Transverse colon (tissue), 4 donors: ENCODE measurements at regions not wholly inside any gene's neighbourhood (a gene's known extent, or its start where the extent isn't known, plus 50 kb on each side); places are given as distances from the start of the nearest gene placed in this dataset.
"Not testable (repeated sequence)": the region's sequence is repeated elsewhere in the genome, so short reads cannot be mapped to it uniquely, and the experiment has no call there.

Experiments used
- DNase-seq: peaks from one replicate; pipeline ENCODE4 v3.0.0-alpha.2; 2019
- H3K27ac ChIP-seq, 4 donors: fragments of 200-600 bp; sonication (generic); 2 replicates each; pipeline ENCODE4 v1.5.1; 2016 to 2018; ENCODE audit warnings: inconsistent platforms in 4 of 4
- H3K27me3 ChIP-seq: fragments of 200-600 bp; sonication (generic); 2 replicates; pipeline ENCODE4 v1.5.1; 2017; ENCODE audit warnings: inconsistent platforms
- H3K36me3 ChIP-seq, 4 donors: fragments of 200-600 bp; sonication (generic); 2 replicates each; pipeline ENCODE4 v1.5.1; 2017 to 2019; ENCODE audit warnings: inconsistent platforms in 4 of 4
- H3K4me1 ChIP-seq, 4 donors: fragments of 200-600 bp; sonication (generic); 2 replicates each; pipeline ENCODE4 v1.5.1; 2017 to 2020; ENCODE audit warnings: inconsistent platforms in 4 of 4
- H3K4me3 ChIP-seq, 4 donors: fragments of 200-600 bp; sonication (generic); 1 replicate in 1 of 4; 2 replicates in 3 of 4; pipeline versions ENCODE4 v1.5.1 to v1.6.1; 2017 to 2019; ENCODE audit warnings: inconsistent platforms in 4 of 4
- H3K9me3 ChIP-seq, 2 donors: fragments of 200-600 bp; sonication (generic); 2 replicates each; pipeline ENCODE4 v1.5.1; 2017 to 2019; ENCODE audit warnings: inconsistent platforms in 2 of 2
- EP300 ChIP-seq: sonication (generic); formaldehyde crosslinking; IDR thresholded peaks from one replicate; pipeline ENCODE4 v1.6.1; 2017; ENCODE audit warnings: antibody characterized with exemption, low read depth
- POLR2A ChIP-seq: fragments of 450-650 bp; IDR thresholded peaks from one replicate; pipeline ENCODE4 v1.6.1; 2016; ENCODE audit warnings: antibody characterized with exemption, mild to moderate bottlenecking, moderate library complexity
- POLR2AphosphoS5 ChIP-seq, 3 donors: sonication (generic); formaldehyde crosslinking; IDR thresholded peaks; one replicate each; pipeline ENCODE4 v1.6.1; 2016; ENCODE audit warnings: antibody characterized with exemption in 3 of 3
- WGBS, 2 donors: methylation state at CpG; one replicate each; pipeline ENCODE4 v1.1.5; 2018; ENCODE audit warnings: low coverage in 1 of 2; 5-methylcytosine and 5-hydroxymethylcytosine counted together
- in situ Hi-C, 4 donors: fragments of 200-750 bp; cut with MboI; loops; one replicate each; pipeline versions ENCODE4 v1.15.0 to v1.15.1; 2017; ENCODE audit warnings: low sequenced_read_pairs in 3 of 4, low pct_ligation_motif_present in 1 of 4, low pct_unique_long_range_greater_than_20kb in 1 of 4
- intact Hi-C: fragments of 100-400 bp; cut with DNase I; formaldehyde crosslinking; loops from one replicate; pipeline ENCODE4 v1.15.1; 2023; ENCODE audit warnings: low total_unique reads
- TF ChIP-seq, protein P1 (sequence below), 5 experiments: fragments of 200-600 bp in 3 of 5; fragments of 450-650 bp in 2 of 5; sonication (generic) in 3 of 5; IDR thresholded peaks; 1 replicate in 2 of 5; 2 replicates in 3 of 5; pipeline ENCODE4 v1.5.1; 2016 to 2017; ENCODE audit warnings: antibody characterized with exemption in 5 of 5, inconsistent platforms in 3 of 5, mild to moderate bottlenecking in 2 of 5, moderate library complexity in 1 of 5

DNA sequence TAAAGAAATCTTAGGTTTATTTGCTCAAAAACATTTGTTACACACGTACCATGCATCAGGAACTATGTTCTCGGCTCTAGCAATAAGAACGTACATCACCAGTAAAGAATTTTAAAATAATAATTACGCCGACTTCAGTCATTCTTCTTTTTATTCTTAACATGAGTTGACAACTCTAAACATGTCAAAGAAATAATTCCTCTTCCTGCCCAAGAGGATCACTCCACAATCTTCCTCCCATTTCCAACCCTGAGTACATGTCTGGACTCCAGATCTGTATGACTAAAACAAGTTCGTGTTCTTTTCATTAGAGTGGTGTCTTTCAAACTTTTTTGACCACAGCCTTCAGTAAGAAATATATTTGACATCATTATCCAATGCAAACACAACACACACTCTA, 201.6 kb upstream of the GRIA3 start:
- in situ Hi-C loops (no loop called here), intact Hi-C loops (no loop called here)
- Histone ChIP-seq H3K27me3 (no peaks in the 10 kb centered on the region), H3K36me3 (no peaks in the 10 kb centered on the region), H3K9me3 (no peaks in the 10 kb centered on the region), H3K4me1 (no peaks in the 10 kb centered on the region), H3K27ac (no peak overlapping the region), H3K4me3 (no peak overlapping the region)
- DNase-seq = no peak
- no peak for TF ChIP-seq EP300
- no peak for TF ChIP-seq POLR2AphosphoS5 (IDR thresholded peaks at IDR 0.05)
- TF ChIP-seq, protein P1, sequence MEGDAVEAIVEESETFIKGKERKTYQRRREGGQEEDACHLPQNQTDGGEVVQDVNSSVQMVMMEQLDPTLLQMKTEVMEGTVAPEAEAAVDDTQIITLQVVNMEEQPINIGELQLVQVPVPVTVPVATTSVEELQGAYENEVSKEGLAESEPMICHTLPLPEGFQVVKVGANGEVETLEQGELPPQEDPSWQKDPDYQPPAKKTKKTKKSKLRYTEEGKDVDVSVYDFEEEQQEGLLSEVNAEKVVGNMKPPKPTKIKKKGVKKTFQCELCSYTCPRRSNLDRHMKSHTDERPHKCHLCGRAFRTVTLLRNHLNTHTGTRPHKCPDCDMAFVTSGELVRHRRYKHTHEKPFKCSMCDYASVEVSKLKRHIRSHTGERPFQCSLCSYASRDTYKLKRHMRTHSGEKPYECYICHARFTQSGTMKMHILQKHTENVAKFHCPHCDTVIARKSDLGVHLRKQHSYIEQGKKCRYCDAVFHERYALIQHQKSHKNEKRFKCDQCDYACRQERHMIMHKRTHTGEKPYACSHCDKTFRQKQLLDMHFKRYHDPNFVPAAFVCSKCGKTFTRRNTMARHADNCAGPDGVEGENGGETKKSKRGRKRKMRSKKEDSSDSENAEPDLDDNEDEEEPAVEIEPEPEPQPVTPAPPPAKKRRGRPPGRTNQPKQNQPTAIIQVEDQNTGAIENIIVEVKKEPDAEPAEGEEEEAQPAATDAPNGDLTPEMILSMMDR (IDR thresholded peaks at IDR 0.05) = no peak
- no peak for TF ChIP-seq POLR2A
- WGBS, 2 donors = 80 to 82% methylated on average over 6 of the region's 6 CpGs

GRCh38 chrX:123002844-123003243, 181.2 kb upstream of the GRIA3 start:
- H3K9me3 ChIP-seq, H3K27me3 ChIP-seq: not testable (repeated sequence)
- 50 to 59% methylated on average over 1 to 2 of the region's 2 CpGs for WGBS, 2 donors

DNA sequence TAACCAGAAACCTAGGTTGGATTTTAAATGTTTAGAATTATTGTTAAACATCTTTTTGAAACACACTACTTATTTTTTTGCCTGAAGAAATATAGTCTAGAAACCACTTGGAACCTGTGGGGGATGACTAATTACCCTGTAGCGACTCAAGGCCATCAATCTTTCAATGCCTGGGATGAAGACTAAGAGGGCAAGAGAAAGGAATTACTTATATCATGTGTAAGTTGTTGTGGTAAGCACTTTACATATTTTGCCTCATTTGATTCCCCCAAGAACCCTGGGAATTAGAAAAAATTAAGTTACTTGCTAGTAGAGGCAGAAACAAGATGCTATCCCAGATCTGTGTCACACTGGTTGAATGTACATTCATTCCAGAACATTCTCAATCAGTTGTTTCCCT, 170.9 kb upstream of the GRIA3 start:
- no peak overlapping the region for H3K27ac ChIP-seq
- H3K4me1 ChIP-seq = no peaks in the 10 kb centered on the region
- in situ Hi-C loops (no loop called here), intact Hi-C loops (no loop called here)
- 48 to 100% methylated on average over 1 of the region's 1 CpG for whole genome bisulfite sequencing, 2 donors
- H3K36me3 ChIP-seq = no peaks in the 10 kb centered on the region
- H3K4me3 ChIP-seq = no peak overlapping the region
- DNase-seq = no peak
- H3K9me3 ChIP-seq = no peaks in the 10 kb centered on the region
- no peaks in the 10 kb centered on the region for H3K27me3 ChIP-seq
- TF ChIP-seq POLR2AphosphoS5 (IDR thresholded peaks at IDR 0.05) (no peak), POLR2A (no peak)
- TF ChIP-seq, protein P1 (IDR thresholded peaks at IDR 0.05) = no peak

More at GRCh38 chrX:123002844-123003243, 181.2 kb upstream of the GRIA3 start:
- H3K36me3 ChIP-seq, H3K4me1 ChIP-seq, H3K4me3 ChIP-seq, in situ Hi-C loops, intact Hi-C loops, H3K27ac ChIP-seq, DNase-seq: not testable (repeated sequence)

GRCh38 chrX:123036401-123036800, 147.7 kb upstream of the GRIA3 start:
- Histone ChIP-seq H3K4me1 (no peaks in the 10 kb centered on the region), H3K27ac (no peak overlapping the region), H3K36me3 (no peaks in the 10 kb centered on the region), H3K4me3 (no peak overlapping the region), H3K9me3 (no peaks in the 10 kb centered on the region), H3K27me3 (no peaks in the 10 kb centered on the region)
- TF ChIP-seq POLR2A = no peak
- TF ChIP-seq EP300 = no peak
- TF ChIP-seq, protein P1 (IDR thresholded peaks at IDR 0.05) = no peak
- no peak for TF ChIP-seq POLR2AphosphoS5 (IDR thresholded peaks at IDR 0.05)
- WGBS, 2 donors = 39% methylated on average over 3 of the region's 3 CpGs; no CpG with 5 or more reads in 1 of the 2 donors
- in situ Hi-C loops (no loop called here), intact Hi-C loops (no loop called here)
- DNase-seq = no peak

GRCh38 chrX:123049071-123049625, 134.9 kb upstream of the GRIA3 start:
- in situ Hi-C loops = no loop called here
- Histone ChIP-seq H3K4me3 (no peak overlapping the region), H3K27ac (no peak overlapping the region), H3K4me1 (no peaks in the 10 kb centered on the region), H3K9me3 (no peaks in the 10 kb centered on the region), H3K36me3 (no peaks in the 10 kb centered on the region), H3K27me3 (no peaks in the 10 kb centered on the region)
- intact Hi-C loops = no loop called here
- WGBS, 2 donors = 62% methylated on average over 3 of the region's 3 CpGs; no CpG with 5 or more reads in 1 of the 2 donors
- no peak for DNase-seq
- TF ChIP-seq, protein P1 (IDR thresholded peaks at IDR 0.05) = no peak
- TF ChIP-seq EP300 (no peak), POLR2AphosphoS5 (IDR thresholded peaks at IDR 0.05) (no peak), POLR2A (no peak)
